HG03521 (cell line): ENCODE measurements at regions not wholly inside any gene's neighbourhood (a gene's known extent, or its start where the extent isn't known, plus 50 kb on each side); places are given as distances from the start of the nearest gene placed in this dataset.
"Not testable (repeated sequence)": the region's sequence is repeated elsewhere in the genome, so short reads cannot be mapped to it uniquely, and the experiment has no call there.

Experiments
- ATAC-seq: cut with Tn5 transposase; IDR thresholded peaks from one replicate; pipeline ENCODE4 v1.9.1; 2021; ENCODE audit warnings: mild to moderate bottlenecking, moderate library complexity; ENCODE audit not compliant: unreplicated experiment

- peak; percentile 60 for ATAC-seq
Measured at GRCh38 chr4:130043732-130044160, 947.8 kb downstream of the C4orf33 start.

- no peak for ATAC-seq
Measured at GRCh38 chr4:130044788-130045531, 949.0 kb downstream of the C4orf33 start.

- ATAC-seq: no peak
Measured at GRCh38 chr4:130053723-130054122, 957.8 kb downstream of the C4orf33 start.

GRCh38 chr4:130054908-130055307, 959.0 kb downstream of the C4orf33 start:
- no peak for ATAC-seq

GRCh38 chr4:130056286-130056685, 960.3 kb downstream of the C4orf33 start:
- ATAC-seq: no peak

- no peak for ATAC-seq
Measured at GRCh38 chr4:130064471-130064870, 968.5 kb downstream of the C4orf33 start.

GRCh38 chr4:130067419-130067818, 971.5 kb downstream of the C4orf33 start:
- ATAC-seq: no peak

- ATAC-seq: no peak
Measured at GRCh38 chr4:130068072-130068471, 972.1 kb downstream of the C4orf33 start.

- ATAC-seq: no peak
Measured at GRCh38 chr4:130071746-130072145, 975.8 kb downstream of the C4orf33 start.

GRCh38 chr4:130073145-130073790, 977.3 kb downstream of the C4orf33 start:
- ATAC-seq: no peak

- ATAC-seq: no peak
Measured at GRCh38 chr4:130074096-130074495, 978.1 kb downstream of the C4orf33 start.

- no peak for ATAC-seq
Measured at GRCh38 chr4:130077275-130077674, 981.3 kb downstream of the C4orf33 start.

- not testable (repeated sequence) for ATAC-seq
Measured at GRCh38 chr4:130079027-130079426, 983.1 kb downstream of the C4orf33 start.

GRCh38 chr4:130080872-130081451, 985.0 kb downstream of the C4orf33 start:
- ATAC-seq: no peak

- ATAC-seq: no peak
Measured at GRCh38 chr4:130090427-130090826, 994.5 kb downstream of the C4orf33 start.

GRCh38 chr4:130092187-130093015, 996.4 kb downstream of the C4orf33 start:
- no peak for ATAC-seq

- ATAC-seq: no peak
Measured at GRCh38 chr4:130099105-130099504, 1003.2 kb downstream of the C4orf33 start.

GRCh38 chr4:130110189-130110588, 1014.2 kb downstream of the C4orf33 start:
- ATAC-seq: no peak

- ATAC-seq: no peak
Measured at GRCh38 chr4:130110770-130111169, 1014.8 kb downstream of the C4orf33 start.

GRCh38 chr4:130124066-130124465, 1028.1 kb downstream of the C4orf33 start:
- ATAC-seq: no peak

GRCh38 chr4:130125467-130125866, 1029.5 kb downstream of the C4orf33 start:
- ATAC-seq: no peak
